IPS-NIHi11 (cell line): ENCODE measurements at regions not wholly inside any gene's neighbourhood (a gene's known extent, or its start where the extent isn't known, plus 50 kb on each side); places are given as distances from the start of the nearest gene placed in this dataset.
"Not testable (repeated sequence)": the region's sequence is repeated elsewhere in the genome, so short reads cannot be mapped to it uniquely, and the experiment has no call there.

Experiments used
- DNase-seq: peaks from one replicate; pipeline ENCODE4 v3.0.0; 2012; ENCODE audit warnings: mixed read lengths, low spot score

DNA sequence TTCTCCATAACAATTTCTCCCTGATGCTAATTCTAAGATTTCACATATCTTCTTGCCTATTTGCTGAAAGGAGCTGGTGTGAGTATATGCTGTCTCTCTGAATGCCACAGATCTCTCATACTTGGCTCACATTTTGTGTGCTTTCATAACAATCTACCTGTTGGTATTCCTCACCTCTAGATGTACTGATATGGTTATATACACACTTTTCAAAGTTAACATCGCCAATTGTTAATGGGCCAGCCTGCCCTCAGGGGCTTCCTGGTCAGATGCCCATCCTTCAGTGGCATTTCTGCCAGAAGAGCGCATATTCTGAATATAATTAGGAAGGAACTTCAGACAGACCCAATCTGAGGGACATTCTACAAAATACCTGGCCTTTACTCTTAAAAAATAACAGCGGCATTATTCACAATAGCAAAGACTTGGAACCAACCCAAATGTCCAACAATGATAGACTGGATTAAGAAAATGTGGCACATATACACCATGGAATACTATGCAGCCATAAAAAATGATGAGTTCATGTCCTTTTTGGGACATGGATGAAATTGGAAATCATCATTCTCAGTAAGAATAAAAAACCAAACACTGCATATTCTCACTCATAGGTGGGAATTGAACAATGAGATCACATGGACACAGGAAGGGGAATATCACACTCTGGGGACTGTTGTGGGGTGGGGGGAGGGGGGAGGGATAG, 123.9 kb upstream of the FAT1 start:
- DNase-seq, result not testable (repeated sequence)

DNA sequence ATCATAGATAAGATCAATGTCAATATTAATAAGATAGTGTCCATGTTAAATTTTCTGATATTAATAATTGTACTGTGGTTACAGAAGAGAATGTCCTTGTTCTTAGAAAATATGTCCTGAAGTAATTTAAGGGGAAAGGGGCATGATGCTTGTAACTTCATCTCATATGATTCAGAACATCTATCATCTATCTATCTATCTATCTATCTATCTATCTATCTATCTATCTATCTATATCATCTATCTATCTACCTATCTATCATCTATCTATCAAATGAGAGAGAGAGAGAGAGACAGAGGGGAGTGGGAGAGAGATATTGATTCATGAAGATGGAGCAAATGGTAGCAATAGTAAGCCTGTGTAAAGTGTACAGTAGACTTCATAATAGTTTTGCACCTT, 124.8 kb upstream of the FAT1 start:
- DNase-seq, result no peak

DNA sequence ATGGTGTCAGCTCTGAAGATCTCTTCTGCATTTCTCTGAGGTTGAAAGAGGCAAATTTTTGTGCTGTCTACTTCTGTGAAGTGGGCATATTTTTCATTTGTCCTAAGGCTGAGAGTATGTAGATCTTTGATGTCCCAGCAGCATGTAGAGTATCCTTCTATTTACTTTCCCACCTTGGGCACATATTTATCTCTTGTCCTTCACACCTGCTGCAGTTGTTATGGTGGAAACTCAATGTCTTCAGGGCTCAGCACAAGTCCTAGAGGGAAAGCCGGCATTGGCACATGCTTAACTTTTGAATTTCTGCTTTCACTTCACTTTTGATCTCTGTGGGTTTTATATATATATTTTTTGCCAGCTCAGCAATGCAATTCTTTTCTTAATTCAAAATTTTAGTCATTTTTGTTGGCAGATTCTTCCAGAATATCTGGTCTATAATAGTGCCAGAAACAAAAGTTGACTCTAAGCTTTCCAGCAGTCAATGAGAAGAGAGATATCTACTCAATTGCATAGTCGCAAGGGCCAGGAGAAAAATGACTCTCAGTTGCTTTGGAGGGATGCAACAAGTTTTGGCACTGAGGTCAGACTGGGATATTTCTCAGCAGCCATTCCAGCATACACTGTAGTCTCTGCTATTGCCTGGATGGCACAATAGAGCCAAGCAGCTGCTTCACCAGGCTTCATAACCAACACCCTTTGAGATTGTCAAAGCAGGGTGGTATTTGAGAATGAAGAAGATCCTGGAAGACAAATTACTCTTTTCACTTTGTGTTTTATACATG, 127.8 kb upstream of the FAT1 start:
- DNase-seq, result no peak

DNA sequence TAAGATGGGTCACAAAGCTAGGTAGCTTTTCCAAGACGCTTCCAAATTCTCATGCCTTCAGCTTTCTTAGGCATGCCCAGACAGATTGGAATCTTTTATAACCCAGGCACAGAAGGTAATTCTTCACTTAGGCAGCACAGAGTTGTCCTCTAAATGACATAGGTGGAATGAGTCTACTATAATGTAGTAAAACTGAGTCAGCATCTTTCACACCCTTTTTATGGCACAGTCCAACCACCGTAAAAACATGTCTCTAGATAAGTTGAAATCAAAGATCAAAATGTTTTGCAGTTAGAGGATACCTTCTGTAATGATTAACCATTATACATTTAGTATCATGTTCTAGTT, 128.4 kb upstream of the FAT1 start:
- DNase-seq, result no peak

DNA sequence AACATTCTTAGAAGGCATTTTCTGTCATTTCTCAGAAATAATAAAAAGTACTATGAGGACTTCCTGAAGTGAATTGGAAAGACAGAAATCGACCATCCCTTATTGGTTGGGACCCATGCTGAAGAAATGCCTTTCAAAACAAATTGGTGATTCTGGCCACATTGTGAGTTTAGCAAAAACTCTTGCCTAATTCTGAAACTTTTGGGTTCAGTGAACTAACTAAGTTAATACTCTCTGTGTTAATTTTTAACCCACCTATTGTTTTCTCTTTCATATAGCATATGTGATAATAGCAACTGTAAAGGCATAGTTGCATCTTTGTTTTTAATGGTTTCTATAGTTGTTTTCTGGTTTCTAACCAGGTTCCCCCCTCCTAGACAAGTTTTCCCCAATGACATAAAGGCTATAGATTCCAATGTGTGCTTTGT, 129.3 kb upstream of the FAT1 start:
- DNase-seq, result no peak

DNA sequence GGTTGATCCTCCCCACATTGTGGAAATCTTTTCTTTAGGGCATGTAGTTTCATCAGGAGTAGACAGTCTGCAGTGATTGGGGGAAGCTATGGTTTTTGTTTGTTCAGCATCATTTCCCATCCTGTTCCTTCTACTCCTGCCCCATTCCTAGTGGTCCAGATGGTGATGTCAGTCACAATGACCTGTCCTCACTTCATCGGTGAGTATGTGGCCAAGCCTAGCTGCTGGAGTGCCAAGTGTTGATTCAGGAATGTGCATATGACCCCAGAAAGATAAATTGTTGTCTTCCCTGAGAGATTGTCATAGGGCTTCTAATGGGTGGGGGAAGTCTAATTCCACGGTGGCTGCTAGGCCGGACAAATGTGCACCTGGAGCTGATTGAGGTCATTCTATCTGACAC, 130.6 kb upstream of the FAT1 start:
- DNase-seq, result no peak

DNA sequence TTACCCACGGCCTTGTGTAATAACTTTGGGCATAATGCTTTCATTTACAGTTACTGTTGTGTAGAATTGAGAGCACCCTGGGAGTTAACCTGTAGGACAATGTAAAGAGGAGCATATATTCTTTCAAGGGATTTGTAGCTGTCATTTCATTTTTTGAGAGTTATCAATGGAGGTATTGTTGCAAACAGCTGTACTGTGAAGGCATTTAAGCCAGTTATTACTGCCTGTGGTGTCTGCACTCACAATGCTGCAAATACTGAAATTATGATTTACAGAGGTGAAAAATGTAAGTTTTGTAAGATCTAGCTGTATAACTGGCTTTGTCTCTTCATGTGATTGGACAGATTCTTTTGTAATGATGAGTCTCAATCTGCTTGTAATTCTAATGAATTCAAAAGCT, 131.5 kb upstream of the FAT1 start:
- no peak for DNase-seq

DNA sequence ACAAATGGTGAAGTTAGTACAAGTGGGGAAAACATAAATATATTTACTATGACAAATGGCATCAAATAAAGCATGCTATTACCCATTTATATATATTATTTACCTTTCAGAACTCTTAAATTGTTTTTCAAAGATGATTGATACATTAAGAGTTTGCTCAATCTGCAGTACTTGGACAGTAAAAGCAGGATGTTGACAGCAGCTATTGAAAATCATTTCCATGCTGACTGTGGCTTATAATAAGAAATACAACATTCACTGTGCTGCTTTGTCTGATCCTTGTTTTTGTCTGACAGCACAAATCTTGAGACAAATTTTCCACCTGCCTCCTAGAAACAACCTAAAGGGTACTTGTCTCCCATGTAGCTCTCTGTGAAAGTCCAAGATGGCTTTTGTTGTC, 134.1 kb upstream of the FAT1 start:
- DNase-seq, result no peak

DNA sequence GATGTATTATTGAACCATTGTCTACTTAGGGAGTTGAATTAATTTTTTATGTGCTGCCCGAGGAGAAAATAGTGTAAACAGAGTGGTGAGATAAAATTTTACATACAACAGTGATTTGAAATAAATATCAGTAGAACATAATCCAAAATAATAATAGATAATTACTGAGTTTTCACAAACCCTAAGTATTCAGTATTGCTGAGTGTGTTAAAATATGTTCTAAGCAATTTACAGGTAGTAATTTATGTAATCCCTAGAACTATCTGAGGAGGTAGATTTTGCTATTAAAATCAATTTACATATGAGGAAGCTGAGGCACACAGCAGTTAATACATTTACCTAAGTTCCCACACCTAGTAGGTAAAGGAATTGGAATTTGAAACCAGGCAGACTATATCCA, 134.7 kb upstream of the FAT1 start:
- no peak for DNase-seq

DNA sequence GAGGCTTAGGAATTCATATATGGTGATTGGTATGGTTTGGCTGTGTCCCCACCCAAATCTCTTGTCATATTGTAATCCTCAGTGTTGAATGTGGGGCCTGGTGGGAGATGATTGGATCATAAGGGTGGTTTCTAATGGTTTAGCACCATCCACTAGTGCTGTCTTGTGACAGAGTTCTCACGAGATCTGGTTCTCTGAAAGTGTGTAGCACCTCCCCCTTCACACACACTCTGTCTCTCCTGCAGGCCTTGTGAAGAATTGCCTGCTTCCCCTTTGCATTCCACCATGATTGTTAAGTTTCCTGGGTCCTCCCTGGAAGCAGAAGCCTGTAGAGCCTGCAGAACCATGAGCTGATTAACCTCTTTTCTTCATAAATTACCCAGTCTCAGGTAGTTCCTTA, 135.8 kb upstream of the FAT1 start:
- no peak for DNase-seq

DNA sequence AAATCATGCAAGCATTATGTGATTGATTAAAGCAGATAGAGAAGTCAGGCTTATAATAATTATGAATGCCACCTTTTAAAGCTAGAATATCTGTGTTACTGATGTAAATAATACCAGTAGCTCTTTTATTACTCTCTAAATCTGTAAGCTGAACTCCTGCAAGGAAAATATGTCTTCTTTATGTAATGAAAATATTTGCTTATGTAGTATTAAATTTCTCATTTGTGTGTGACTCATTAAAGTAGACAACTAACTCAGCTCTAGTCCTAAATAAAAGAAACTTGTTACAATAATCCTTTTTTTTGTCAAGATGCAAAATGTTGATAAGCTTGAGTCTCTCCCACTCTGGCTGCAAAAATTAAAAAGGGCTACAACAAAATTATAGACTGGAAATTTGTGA, 137.7 kb upstream of the FAT1 start:
- DNase-seq, result no peak

DNA sequence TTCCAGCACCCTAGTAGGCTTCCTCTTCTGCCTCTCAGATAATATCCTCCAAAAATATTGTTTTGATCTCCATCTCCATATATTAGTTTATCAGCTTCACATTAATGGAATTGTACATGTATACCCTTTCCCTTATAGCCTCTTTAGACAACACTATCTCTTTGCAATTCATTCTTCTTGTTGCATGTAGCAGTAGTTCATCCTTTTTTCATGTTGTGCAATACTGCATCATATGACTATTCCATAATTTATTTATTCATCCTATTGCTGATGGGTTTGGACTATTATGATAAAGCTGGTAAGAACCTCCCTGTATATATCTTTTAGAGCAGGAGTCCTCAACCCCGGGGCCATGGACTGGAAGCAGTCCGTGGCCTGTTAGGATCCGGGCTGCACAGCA, 148.2 kb upstream of the FAT1 start:
- DNase-seq, result no peak

DNA sequence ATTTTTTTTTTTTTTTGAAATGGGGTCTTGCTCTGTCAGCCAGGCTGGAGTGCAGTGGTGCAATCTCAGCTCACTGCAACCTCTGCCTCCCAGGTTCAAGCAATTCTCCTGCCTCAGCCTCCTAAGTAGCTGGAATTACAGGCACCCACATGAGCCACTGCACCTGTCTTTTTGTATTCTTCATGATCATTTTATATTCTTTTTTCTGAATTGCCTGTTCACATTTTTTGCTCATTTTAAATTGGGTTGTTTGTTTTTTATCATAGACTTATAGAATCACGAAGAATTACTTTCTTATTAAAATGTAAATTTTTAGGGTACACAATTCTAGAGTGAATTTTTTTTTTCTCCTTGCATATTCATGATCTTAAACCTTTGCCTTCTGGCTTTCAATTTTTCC, 149.4 kb upstream of the FAT1 start:
- not testable (repeated sequence) for DNase-seq

DNA sequence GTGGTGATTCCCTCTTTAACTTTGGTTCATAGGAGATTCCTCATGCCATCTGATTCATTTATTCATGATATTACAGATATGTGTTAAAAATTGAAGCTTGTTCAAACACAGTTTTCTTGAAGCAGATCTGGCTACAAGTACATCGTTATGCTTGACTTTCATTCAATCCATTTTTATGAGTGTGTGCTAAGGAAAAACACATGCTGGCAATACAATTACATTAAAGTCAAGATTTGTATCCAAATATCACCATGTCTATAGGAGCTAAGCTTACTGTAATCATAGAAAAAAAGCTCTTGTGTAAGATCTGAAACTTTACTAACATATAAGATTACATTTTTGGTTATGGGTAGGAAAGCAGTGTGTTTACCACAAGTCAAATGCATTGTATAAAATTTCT, 151.8 kb upstream of the FAT1 start:
- no peak for DNase-seq

DNA sequence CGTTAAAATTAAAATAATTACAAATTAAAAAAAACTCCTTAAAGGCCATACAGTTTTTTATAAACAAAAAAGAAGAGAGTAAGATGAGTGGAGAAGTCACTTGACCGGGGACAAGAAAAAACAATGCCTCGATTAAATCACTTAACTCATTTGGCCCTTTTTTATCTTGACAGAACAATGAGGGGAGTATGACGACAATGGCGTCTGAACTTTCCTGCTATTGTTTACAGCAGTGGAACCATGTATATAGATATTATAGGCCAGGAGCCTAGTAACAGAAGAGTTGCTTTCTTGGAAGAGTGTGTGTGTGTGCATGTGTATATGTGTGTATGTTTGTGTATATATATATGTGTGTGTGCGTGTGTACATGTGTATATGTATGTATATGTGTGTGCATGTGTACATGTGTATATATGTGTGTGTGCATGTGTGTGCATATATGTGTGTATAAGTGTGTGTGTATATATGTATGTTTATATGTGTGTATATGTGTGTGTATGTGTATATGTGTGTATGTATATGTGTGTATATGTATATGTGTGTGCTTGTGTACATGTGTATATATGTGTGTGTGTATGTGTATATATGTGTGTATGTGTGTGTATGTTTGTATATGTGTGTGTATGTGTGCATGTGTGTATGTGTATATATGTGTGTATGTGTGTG, 153.4 kb upstream of the FAT1 start:
- DNase-seq, result no peak

DNA sequence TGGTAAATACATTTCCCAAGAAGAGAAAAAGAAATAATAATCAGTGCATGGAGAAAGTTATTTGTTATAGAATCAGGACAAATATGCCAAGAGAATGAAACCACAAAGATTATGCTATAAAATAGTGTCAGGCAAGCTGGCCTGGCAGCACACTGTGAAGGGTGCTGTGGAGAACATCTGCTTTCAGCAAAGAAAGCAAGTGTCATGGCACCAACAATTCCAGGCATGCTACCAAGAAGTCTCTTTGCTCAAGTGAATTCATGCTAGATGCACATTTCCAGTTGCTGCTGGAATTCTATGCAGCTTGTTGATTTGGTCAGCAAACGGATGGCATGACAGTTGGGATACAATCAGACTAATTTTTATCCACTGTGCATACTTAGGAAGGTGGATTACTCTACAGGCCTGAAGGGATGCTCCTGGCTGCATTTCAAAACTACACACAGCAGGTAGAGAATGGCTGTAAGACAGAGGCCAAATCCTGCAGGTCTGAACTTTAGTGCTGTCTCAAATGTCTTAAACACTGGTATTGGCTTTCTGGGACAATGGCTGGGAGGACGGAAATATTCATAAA, 154.6 kb upstream of the FAT1 start:
- DNase-seq, result no peak

DNA sequence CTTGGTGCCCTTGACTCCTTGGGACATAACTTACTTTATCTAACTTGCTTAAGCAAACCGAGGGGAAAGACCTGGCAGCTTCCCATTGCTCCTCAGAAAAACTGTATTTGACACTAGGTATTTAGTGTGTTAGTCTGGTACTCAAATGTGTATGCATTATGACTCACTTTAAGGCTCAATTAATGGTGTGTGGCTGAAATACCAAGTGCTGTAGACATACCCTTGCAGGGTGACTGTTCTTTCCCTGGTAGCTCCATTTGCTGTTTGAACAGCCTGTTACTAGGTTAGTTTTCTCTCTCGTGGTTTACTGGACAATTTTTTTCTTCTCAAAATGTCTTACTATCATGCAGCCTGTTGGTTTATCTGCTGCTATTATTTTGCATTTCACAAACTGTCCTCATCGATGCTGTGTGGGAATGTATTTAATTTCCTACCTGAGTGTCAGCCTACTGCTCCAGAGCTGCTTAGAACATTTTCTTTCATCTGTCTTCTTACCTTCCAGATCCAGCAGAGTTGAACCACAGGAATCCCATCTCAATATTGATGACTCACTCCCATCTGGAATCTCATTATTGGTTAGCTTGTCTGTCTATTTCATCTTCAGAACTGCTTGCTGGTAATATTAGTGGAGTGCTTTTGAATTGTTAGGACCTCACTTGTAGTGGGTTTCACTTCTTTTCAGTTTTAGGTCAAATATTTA, 158.0 kb upstream of the FAT1 start:
- DNase-seq, result no peak

DNA sequence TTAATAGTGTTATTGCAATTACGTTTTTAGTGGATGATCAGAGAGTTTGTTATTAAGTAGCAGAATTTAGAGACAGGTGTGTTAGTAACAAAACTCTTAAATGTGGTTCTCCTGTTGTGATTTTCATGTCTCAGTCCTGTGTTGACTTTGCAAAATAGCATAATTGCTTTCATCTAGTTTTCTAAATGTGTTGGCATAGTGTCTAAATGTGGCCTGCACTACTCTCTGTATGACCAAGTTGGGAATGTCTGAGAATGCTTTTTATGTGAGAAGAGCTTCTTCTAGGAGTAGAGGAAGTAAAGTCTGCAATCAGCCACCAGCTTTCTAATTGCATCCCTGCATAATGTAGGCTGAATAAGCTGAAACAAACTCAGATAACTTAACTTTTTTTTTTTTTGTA, 158.6 kb upstream of the FAT1 start:
- DNase-seq, result no peak

DNA sequence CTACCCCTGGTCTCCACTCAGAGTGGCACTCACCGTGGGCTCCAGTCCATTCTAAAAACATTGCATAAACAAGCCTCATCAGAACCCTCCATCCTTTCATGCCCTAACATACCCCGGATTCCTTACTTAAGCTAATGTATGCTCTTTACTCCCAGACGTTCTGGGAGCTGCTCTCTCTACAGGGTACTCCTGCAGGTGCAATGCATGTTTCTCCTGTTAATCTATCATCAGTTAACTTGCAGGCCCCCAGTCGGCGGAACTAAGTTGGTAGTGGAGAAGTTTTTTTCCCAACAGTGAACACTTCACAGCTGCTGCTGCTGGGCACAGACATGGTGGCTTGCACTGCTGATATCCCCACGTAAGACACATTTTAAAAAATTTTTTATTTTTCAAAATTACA, 161.6 kb upstream of the FAT1 start:
- DNase-seq, result no peak

DNA sequence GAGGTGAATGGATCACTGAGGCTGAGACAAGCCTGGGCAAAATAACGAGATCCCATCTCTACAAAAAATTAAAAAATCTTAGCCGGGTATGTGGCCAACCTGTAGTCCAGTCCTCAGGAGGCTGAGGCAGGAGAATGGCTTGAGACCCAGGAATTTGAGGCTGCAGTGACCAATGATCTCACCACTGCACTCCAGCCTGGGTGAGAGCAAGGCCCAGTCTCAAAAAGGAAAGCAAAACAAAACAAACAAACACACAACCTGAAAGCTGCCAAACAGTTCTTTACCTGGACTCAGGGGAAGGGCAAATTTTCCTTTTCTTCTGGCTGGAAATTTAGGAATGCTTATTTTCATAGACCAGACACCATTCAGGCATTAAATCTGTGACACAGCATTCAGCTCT, 163.1 kb upstream of the FAT1 start:
- no peak for DNase-seq

DNA sequence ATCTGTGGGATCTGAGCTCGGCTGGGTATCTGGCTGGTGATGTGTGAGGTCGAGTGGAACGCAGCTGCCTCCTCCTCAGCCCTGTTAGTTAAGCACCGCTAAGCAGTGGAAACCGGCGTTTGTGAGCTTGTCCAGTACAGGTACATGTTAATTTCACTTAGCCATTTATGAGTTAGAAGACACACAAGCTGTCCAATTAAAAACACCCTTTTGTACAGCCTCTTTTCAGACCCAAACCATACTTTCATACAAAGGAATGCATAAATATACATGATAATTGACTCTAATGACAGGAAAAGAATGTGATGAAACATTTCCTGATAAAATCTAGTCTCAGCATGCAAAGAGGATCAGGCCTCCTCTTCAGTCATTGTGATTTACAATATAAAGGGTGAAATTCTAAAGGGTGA, 163.6 kb upstream of the FAT1 start:
- no peak for DNase-seq

DNA sequence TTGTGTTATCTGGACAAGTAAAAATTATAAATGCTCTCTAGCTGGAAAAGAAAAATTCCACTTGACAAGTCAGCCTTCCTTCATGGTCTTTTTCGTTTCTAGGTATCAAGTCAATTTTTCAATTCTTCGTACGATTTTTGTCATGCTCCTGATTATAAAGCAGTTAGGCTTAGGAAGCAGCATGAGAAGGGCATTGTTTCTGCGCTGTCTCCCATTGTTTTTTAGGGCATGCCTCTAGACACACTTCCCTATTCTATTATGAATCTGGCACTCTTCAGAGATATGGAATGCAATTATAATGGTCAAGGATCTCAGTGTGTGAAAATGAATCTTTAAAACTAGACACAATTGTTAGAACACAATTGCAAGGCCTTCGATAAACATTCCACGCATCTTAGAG, 164.1 kb upstream of the FAT1 start:
- no peak for DNase-seq
